Spinal cord (tissue), 9 donors: ENCODE measurements at regions not wholly inside any gene's neighbourhood (a gene's known extent, or its start where the extent isn't known, plus 50 kb on each side); places are given as distances from the start of the nearest gene placed in this dataset.

Experiments used
- DNase-seq, 6 donors: peaks; one replicate each; pipeline versions ENCODE4 v3.0.0 to v3.0.0-alpha.2; 2013 to 2015; ENCODE audit warnings: low spot score in 6 of 6, low read depth in 4 of 6
- H3K27ac ChIP-seq: one replicate; pipeline ENCODE4 v1.5.1; 2013; ENCODE audit warnings: low read depth, low read length, control low read depth
- H3K27me3 ChIP-seq: one replicate; pipeline ENCODE4 v1.6.1; 2013; ENCODE audit warnings: low read length; ENCODE audit not compliant: control insufficient read depth, insufficient read depth
- H3K36me3 ChIP-seq: one replicate; pipeline ENCODE4 v1.6.1; 2013; ENCODE audit warnings: low read length; ENCODE audit not compliant: control insufficient read depth, insufficient read depth
- H3K4me1 ChIP-seq: one replicate; pipeline ENCODE4 v1.6.1; 2013; ENCODE audit warnings: low read length; ENCODE audit not compliant: control insufficient read depth, insufficient read depth
- H3K4me3 ChIP-seq: one replicate; pipeline ENCODE4 v1.5.1; 2013; ENCODE audit warnings: low read depth, low read length, control low read depth
- H3K9me3 ChIP-seq: one replicate; pipeline ENCODE4 v1.6.1; 2013; ENCODE audit warnings: low read length; ENCODE audit not compliant: control insufficient read depth, insufficient read depth
- WGBS: methylation state at CpG from one replicate; pipeline ENCODE4 v1.1.5; 2013; ENCODE audit warnings: missing lambda C conversion rate; ENCODE audit not compliant: insufficient coverage; 5-methylcytosine and 5-hydroxymethylcytosine counted together
- donor health status: healthy.

GRCh38 chr11:109752212-109752825 is 330.3 kb downstream of the C11orf87 start:
- no peak for DNase-seq
- Histone ChIP-seq H3K27ac (no peak overlapping the region), H3K9me3 (no peaks in the 10 kb centered on the region), H3K36me3 (no peaks in the 10 kb centered on the region), H3K4me1 (no peaks in the 10 kb centered on the region), H3K4me3 (no peak overlapping the region), H3K27me3 (no peaks in the 10 kb centered on the region)
- 93% methylated on average over 2 of the region's 5 CpGs for WGBS

GRCh38 chr11:109756521-109756920 is 334.5 kb downstream of the C11orf87 start:
- H3K27me3 ChIP-seq: no peaks in the 10 kb centered on the region
- H3K27ac ChIP-seq: no peak overlapping the region
- no CpG with 5 or more reads among the region's 1 CpG for WGBS
- H3K4me3 ChIP-seq: no peak overlapping the region
- no peaks in the 10 kb centered on the region for H3K4me1 ChIP-seq
- H3K36me3 ChIP-seq: no peaks in the 10 kb centered on the region
- H3K9me3 ChIP-seq: no peaks in the 10 kb centered on the region
- no peak for DNase-seq

GRCh38 chr11:109756951-109757350 is 335.0 kb downstream of the C11orf87 start:
- H3K36me3 ChIP-seq: no peaks in the 10 kb centered on the region
- no peaks in the 10 kb centered on the region for H3K4me1 ChIP-seq
- H3K4me3 ChIP-seq: no peak overlapping the region
- H3K27me3 ChIP-seq: no peaks in the 10 kb centered on the region
- DNase-seq: no peak
- no CpG with 5 or more reads among the region's 3 CpGs for WGBS
- no peak overlapping the region for H3K27ac ChIP-seq
- H3K9me3 ChIP-seq: no peaks in the 10 kb centered on the region

- WGBS: no CpG with 5 or more reads among the region's 3 CpGs
- H3K9me3 ChIP-seq: no peaks in the 10 kb centered on the region
- no peak overlapping the region for H3K4me3 ChIP-seq
- DNase-seq: no peak
- no peaks in the 10 kb centered on the region for H3K27me3 ChIP-seq
- no peak overlapping the region for H3K27ac ChIP-seq
- H3K4me1 ChIP-seq: no peaks in the 10 kb centered on the region
- H3K36me3 ChIP-seq: no peaks in the 10 kb centered on the region
These were observed 330.6 kb upstream of the ZC3H12C start for GRCh38 chr11:109762546-109762945.

- Histone ChIP-seq H3K27ac (no peak overlapping the region), H3K4me3 (no peak overlapping the region), H3K9me3 (no peaks in the 10 kb centered on the region), H3K36me3 (no peaks in the 10 kb centered on the region), H3K4me1 (no peaks in the 10 kb centered on the region), H3K27me3 (no peaks in the 10 kb centered on the region)
- WGBS: 100% methylated on average over 2 of the region's 5 CpGs
- DNase-seq: no peak
These were observed 327.4 kb upstream of the ZC3H12C start for GRCh38 chr11:109765709-109766311.

- 47% methylated on average over 4 of the region's 4 CpGs for WGBS
- Histone ChIP-seq H3K4me1 (no peaks in the 10 kb centered on the region), H3K9me3 (no peaks in the 10 kb centered on the region), H3K27me3 (no peaks in the 10 kb centered on the region), H3K4me3 (no peak overlapping the region), H3K27ac (no peak overlapping the region), H3K36me3 (no peaks in the 10 kb centered on the region)
- peak in 4 of 6 donors; percentile 8 to 78 (median 12) for DNase-seq
These were observed 323.3 kb upstream of the ZC3H12C start for GRCh38 chr11:109769858-109770257.

- no peaks in the 10 kb centered on the region for H3K9me3 ChIP-seq
- no peaks in the 10 kb centered on the region for H3K27me3 ChIP-seq
- no peak overlapping the region for H3K27ac ChIP-seq
- H3K4me1 ChIP-seq: no peaks in the 10 kb centered on the region
- no peak for DNase-seq
- no peak overlapping the region for H3K4me3 ChIP-seq
- no peaks in the 10 kb centered on the region for H3K36me3 ChIP-seq
These were observed 322.9 kb upstream of the ZC3H12C start for GRCh38 chr11:109770323-109770722.

- no peaks in the 10 kb centered on the region for H3K36me3 ChIP-seq
- no peaks in the 10 kb centered on the region for H3K4me1 ChIP-seq
- no CpG with 5 or more reads among the region's 1 CpG for WGBS
- H3K9me3 ChIP-seq: no peaks in the 10 kb centered on the region
- no peaks in the 10 kb centered on the region for H3K27me3 ChIP-seq
- no peak overlapping the region for H3K4me3 ChIP-seq
- H3K27ac ChIP-seq: no peak overlapping the region
- DNase-seq: peak in 3 of 6 donors; percentile 9 to 80 (median 59)
These were observed 320.3 kb upstream of the ZC3H12C start for GRCh38 chr11:109772892-109773291.

- no peaks in the 10 kb centered on the region for H3K4me1 ChIP-seq
- no peak for DNase-seq
- no CpG with 5 or more reads among the region's 2 CpGs for WGBS
- no peak overlapping the region for H3K27ac ChIP-seq
- H3K4me3 ChIP-seq: no peak overlapping the region
- no peaks in the 10 kb centered on the region for H3K36me3 ChIP-seq
- no peaks in the 10 kb centered on the region for H3K27me3 ChIP-seq
- no peaks in the 10 kb centered on the region for H3K9me3 ChIP-seq
These were observed 317.5 kb upstream of the ZC3H12C start for GRCh38 chr11:109775686-109776085.

GRCh38 chr11:109783014-109783413 is 310.2 kb upstream of the ZC3H12C start:
- H3K36me3 ChIP-seq: no peaks in the 10 kb centered on the region
- H3K9me3 ChIP-seq: no peaks in the 10 kb centered on the region
- H3K4me1 ChIP-seq: peaks cover 3% of the 10 kb centered on the region
- H3K4me3 ChIP-seq: no peak overlapping the region
- no peak overlapping the region for H3K27ac ChIP-seq
- DNase-seq: no peak
- no peaks in the 10 kb centered on the region for H3K27me3 ChIP-seq
- 78% methylated on average over 1 of the region's 3 CpGs for WGBS
